ENCODE measurements at regions not wholly inside any gene's neighbourhood (a gene's known extent, or its start where the extent isn't known, plus 50 kb on each side); places are given as distances from the start of the nearest gene placed in this dataset.
A peak's percentile ranks its signal among the peaks of the same experiment; 100 is the strongest.
"Not testable (repeated sequence)": the region's sequence is repeated elsewhere in the genome, so short reads cannot be mapped to it uniquely, and the experiment has no call there.

DNA sequence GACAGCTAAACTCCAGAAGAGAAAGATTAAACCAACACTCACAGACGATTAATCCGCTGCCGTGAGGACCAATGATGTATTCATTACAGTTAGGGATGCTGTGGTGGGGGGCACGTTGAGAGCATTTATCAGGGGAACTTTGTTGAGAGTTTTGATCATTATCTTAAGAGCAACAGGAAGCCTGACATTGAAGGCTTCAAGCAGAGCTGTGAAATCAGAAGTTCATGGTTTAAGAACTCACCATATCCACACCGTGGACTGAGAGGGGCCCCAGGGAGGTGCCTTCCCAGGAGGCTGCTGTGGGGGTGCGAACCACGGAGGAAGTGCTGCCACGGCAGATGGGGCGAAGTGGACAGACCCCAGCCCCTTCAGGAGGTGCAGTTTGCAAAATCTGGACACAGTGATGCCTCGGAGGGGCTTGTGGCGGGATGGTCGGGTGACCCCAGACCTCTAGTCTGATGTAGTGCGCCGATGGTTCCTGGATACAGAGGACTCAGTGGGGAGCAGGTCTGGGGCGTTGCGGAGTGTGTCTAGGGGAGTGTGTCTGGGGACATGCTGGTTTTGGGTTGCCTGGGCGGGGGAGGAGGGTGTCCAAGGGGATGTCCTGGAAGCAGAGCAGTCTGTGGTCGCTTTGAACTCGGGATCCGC lies 73.0 kb downstream of the DIO3 start:
- no peak for DNase-seq (ENCODE audit: low read depth in 1 of 2, low spot score in 1 of 2)

GRCh38 chr14:101634850-101635748 lies 73.8 kb downstream of the DIO3 start:
- no peak for DNase-seq (ENCODE audit: low read depth in 1 of 2, low spot score in 1 of 2)

DNA sequence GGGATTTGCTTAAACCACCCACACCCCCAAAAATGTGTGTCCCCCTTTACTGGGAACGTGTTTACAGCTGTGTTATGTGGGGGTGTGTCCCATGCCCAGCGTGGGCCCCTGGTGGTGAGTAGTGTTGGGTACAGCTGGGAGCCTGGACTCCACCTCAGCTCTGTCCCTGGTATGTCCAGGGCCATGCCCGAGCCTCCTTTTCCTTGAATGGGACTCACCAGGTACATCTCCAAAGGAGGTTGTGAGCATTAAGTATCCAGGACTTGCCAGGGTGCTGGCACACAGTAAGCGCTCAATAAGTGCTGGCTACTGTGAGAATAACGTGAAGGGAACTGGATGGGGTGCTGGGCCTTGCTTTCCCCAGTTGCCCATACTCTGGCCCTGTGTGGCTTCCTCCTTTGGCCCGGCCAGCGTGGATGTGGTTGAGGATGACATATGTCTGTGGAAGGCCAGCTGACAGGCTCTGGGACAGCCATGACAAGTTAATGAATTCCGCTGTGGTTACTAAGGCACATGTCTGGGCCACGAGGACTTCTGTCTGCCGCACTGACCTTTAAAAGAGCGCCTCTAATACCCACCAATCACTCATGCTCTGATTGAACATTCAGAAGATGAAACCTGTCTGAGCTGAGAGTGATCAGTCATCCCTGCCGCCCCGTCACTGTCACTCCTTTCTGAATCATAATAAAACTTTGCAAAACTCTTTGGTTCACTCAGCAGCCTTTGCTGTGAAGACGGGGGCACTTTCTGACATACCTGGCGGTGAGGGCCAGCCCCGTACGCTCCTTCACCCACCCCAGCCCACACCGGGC lies 74.7 kb downstream of the DIO3 start:
- DNase-seq (ENCODE audit: low read depth in 1 of 2, low spot score in 1 of 2) = no peak

GRCh38 chr14:101639241-101639833 lies 78.0 kb downstream of the DIO3 start:
- no peak for DNase-seq (ENCODE audit: low read depth in 1 of 2, low spot score in 1 of 2)

- no peak for DNase-seq (ENCODE audit: low read depth in 1 of 2, low spot score in 1 of 2)
Observed at GRCh38 chr14:101643651-101644050, 82.4 kb downstream of the DIO3 start.

DNA sequence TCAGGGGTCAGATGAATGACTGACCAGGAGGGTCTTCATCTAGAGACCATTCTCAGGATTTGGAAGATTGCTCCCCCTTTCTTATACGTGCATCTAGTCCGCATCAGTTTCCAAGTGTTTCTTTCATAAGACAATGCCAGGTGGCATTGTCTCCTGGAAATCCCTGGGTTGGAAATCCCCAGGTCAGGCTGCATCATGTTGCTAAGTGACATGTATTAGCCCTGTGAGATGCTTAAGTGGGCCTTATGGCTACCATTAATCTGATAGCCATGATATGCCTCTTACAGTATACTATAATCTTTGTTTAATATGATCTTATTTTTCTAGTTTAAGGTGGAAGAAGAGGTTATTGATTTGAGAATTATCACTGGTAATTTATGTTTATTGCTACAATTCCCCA lies 92.8 kb downstream of the DIO3 start:
- DNase-seq (ENCODE audit: low read depth in 1 of 2, low spot score in 1 of 2) = no peak

DNA sequence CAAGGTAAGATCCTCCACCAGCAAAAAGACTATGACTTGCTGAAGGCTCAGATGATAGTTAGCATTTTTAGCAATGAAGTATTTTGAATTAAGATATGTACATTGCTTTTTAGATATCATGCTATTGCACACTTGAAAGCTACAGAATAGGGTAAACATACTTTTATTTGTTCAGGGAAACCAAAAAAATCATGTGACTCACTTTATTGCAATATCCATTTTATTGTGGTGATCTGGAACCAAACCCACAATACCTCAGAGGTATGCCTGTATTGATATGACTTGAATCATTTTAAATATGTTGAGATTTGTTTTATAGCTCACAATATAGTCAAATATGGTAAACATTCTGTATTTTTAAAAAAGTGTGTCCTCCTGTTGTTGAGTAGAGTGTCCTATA lies 96.1 kb downstream of the DIO3 start:
- DNase-seq (ENCODE audit: low read depth in 1 of 2, low spot score in 1 of 2) = no peak

GRCh38 chr14:101665478-101666078 lies 95.9 kb upstream of the PPP2R5C start:
- DNase-seq (ENCODE audit: low read depth in 1 of 2, low spot score in 1 of 2) = peak in 1 of 2 donors; percentile 3

GRCh38 chr14:101666264-101666663 lies 95.2 kb upstream of the PPP2R5C start:
- no peak for DNase-seq (ENCODE audit: low read depth in 1 of 2, low spot score in 1 of 2)

DNA sequence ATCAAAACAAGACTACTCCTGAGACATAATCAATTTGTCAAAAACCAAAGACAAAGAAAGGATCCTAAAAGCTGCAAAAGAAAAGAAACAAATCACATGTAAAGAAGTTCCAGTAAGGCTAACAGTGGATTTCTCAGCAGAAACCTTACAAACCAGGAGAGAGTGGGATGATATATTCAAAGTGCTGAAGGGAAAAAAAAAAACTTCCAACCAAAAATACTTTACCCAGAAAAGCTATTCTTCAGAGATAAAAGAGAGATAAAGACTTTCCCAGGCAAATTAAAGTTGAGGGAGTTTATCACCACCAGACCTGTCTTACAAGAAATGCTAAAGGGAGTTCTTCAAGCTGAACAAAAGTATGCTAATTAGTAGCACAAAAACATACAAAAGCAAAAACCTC lies 91.9 kb upstream of the PPP2R5C start:
- no peak for DNase-seq (ENCODE audit: low read depth in 1 of 2, low spot score in 1 of 2)

DNA sequence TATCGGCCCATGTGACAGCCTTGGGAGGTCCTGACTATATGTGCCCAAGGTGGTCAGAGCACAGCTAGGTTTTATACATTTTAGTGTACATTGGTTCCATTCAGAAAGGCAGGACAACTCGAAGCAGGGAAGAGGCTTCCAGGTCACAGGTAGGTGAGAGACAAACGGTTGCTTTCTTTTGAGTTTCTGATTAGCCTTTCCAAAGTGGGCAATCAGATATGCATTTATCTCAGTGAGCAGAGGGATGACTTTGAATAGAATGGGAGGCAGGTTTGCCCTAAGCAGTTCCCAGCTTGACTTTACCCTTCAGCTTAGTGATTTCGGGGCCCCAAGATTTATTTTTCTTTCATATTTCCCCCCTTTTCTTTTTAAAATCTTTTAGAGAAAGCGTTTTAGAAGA lies 87.6 kb upstream of the PPP2R5C start:
- no peak for DNase-seq (ENCODE audit: low read depth in 1 of 2, low spot score in 1 of 2)

DNA sequence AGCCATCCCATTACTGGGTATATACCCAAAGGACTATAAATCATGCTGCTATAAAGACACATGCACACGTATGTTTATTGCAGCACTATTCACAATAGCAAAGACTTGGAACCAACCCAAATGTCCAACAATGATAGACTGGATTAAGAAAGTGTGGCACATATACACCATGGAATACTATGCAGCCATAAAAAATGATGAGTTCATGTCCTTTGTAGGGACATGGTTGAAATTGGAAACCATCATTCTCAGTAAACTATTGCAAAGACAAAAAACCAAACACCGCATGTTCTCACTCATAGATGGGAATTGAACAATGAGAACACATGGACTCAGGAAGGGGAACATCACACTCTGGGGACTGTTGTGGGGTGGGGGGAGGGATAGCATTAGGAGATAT lies 85.7 kb upstream of the PPP2R5C start:
- DNase-seq (ENCODE audit: low read depth in 1 of 2, low spot score in 1 of 2) = not testable (repeated sequence)

- DNase-seq (ENCODE audit: low read depth in 1 of 2, low spot score in 1 of 2) = not testable (repeated sequence)
Observed at GRCh38 chr14:101677912-101678327, 83.6 kb upstream of the PPP2R5C start.

GRCh38 chr14:101681795-101682194 lies 79.7 kb upstream of the PPP2R5C start:
- DNase-seq (ENCODE audit: low read depth in 1 of 2, low spot score in 1 of 2) = no peak

- no peak for DNase-seq (ENCODE audit: low read depth in 1 of 2, low spot score in 1 of 2)
Observed at GRCh38 chr14:101683365-101683764, 78.1 kb upstream of the PPP2R5C start.

GRCh38 chr14:101687756-101688546 lies 73.6 kb upstream of the PPP2R5C start:
- no peak for DNase-seq (ENCODE audit: low read depth in 1 of 2, low spot score in 1 of 2)

DNA sequence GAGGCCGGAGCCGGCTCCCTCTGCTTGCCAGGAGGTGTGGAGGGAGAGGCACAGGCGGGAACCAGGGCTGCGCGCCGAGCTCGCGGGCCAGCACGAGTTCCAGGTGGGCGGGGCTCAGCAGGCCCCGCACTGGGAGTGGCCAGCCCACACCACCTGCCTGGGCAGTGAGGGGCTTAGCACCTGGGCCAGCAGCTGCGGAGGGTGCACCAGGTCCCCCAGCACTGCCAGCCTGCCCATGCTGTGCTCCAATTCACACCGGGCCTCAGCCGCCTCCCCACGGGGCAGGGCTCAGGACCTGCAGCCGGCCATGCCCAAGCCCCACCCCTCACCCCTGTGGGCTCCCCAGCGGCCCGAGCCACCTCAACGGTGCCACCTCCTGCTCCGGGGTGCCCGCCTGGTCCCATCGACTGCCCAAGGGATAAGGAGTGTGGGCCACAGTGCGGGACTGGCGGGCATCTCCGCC lies 72.4 kb upstream of the PPP2R5C start:
- DNase-seq (ENCODE audit: low read depth in 1 of 2, low spot score in 1 of 2) = no peak

DNA sequence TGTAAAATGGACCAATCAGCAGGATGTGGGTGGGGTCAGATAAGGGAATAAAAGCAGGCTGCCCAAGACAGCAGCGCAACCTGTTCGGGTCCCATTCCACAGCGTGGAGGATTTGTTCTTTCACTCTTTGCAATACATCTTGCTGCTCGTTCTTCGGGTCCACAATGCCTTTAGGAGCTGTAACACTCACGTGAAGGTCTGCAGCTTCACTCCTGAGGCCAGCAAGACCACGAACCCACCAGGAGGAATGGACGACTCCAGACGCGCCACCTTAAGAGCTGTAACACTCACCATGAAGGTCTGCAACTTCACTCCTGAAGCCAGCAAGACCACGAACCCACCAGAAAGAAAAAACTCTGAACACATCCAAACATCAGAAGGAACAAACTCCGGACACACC lies 71.5 kb upstream of the PPP2R5C start:
- not testable (repeated sequence) for DNase-seq (ENCODE audit: low read depth in 1 of 2, low spot score in 1 of 2)

GRCh38 chr14:101695659-101696058 lies 65.8 kb upstream of the PPP2R5C start:
- DNase-seq (ENCODE audit: low read depth in 1 of 2, low spot score in 1 of 2) = no peak

DNA sequence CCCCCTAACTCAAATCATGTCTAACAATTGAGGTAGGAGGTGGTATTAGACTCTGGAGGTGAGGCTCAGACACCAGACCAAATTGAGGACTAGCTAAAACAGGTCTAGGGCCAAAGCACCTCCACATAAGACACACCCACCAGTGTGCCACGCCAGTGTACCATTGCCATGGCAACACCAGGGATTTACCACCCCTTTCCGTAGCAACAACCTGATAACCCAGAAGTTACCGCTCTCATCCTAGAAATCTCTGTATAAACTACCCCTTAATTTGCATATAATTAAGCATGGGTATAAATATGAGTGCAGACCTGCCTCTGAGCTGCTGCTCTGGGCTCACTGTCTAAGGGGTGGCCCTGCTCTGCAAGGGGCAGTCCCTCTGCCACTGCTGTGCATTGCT lies 57.4 kb upstream of the PPP2R5C start:
- no peak for DNase-seq (ENCODE audit: low read depth in 1 of 2, low spot score in 1 of 2)

Measured in activated CD4-positive, alpha-beta T cell treated with anti-CD3 and anti-CD28 coated beads, Interleukin-2, amount 50 U/mL, for 24 hours (primary cell).